HEK293 (cell line): ENCODE measurements at regions not wholly inside any gene's neighbourhood (a gene's known extent, or its start where the extent isn't known, plus 50 kb on each side); places are given as distances from the start of the nearest gene placed in this dataset.

Experiments
- CTCF ChIP-seq: fragments of 450-650 bp; formaldehyde crosslinking; IDR thresholded peaks from 2 replicates; pipeline ENCODE4 v1.5.1; 2016; ENCODE audit warnings: missing biosample characterization, missing genetic modification characterization
- PATZ1 ChIP-seq: fragments of 450-650 bp; formaldehyde crosslinking; IDR thresholded peaks from 2 replicates; pipeline ENCODE4 v1.5.1; 2016; ENCODE audit warnings: missing biosample characterization, missing genetic modification characterization
- TCF7L2 ChIP-seq: IDR thresholded peaks from 2 replicates; pipeline ENCODE4 v1.6.1; 2011; ENCODE audit warnings: low read depth, mild to moderate bottlenecking, inconsistent platforms, low read length, moderate library complexity, borderline replicate concordance
- ZNF274 ChIP-seq, 2 experiments: fragments of 200-500 bp in 1 of 2; fragments of 450-650 bp in 1 of 2; sonication (Bioruptor generic) in 1 of 2; formaldehyde crosslinking in 1 of 2; IDR thresholded peaks; 2 replicates each; pipeline versions ENCODE4 v1.5.1 to v1.6.1; 2014 to 2016; ENCODE audit warnings: borderline replicate concordance in 1 of 2, inconsistent platforms in 1 of 2, low read length in 1 of 2, missing biosample characterization in 1 of 2, missing genetic modification characterization in 1 of 2
- ZNF639 ChIP-seq: fragments of 450-650 bp; formaldehyde crosslinking; IDR thresholded peaks from 2 replicates; pipeline ENCODE4 v1.5.1; 2016; ENCODE audit warnings: missing biosample characterization, missing genetic modification characterization
- ZNF792 ChIP-seq: fragments of 450-650 bp; formaldehyde crosslinking; IDR thresholded peaks from 2 replicates; pipeline ENCODE4 v1.5.1; 2016; ENCODE audit warnings: missing biosample characterization, missing genetic modification characterization

- TF ChIP-seq CTCF (tag by site-specific recombination): no peak
- TF ChIP-seq PATZ1: no peak
- TF ChIP-seq TCF7L2: no peak
- TF ChIP-seq ZNF639 (tag by site-specific recombination): no peak
- no peak for TF ChIP-seq ZNF274 (IDR thresholded peaks at IDR 0.05; ENCODE audit: low read length)
- TF ChIP-seq ZNF274 (tag by site-specific recombination; IDR thresholded peaks at IDR 0.05; ENCODE audit: borderline replicate concordance): no peak
- TF ChIP-seq ZNF792 (tag by site-specific recombination): no peak
Measured at GRCh38 chr15:52994290-52994689, 204.2 kb upstream of the ONECUT1 start.
